Inflammatory macrophage treated with lipopolysaccharide for 4 hours (primary cell): ENCODE measurements at regions not wholly inside any gene's neighbourhood (a gene's known extent, or its start where the extent isn't known, plus 50 kb on each side); places are given as distances from the start of the nearest gene placed in this dataset.
"Not testable (repeated sequence)": the region's sequence is repeated elsewhere in the genome, so short reads cannot be mapped to it uniquely, and the experiment has no call there.

ENCODE experiments used
- DNase-seq: peaks from one replicate; pipeline ENCODE4 v3.0.0-alpha.2; 2020

DNA sequence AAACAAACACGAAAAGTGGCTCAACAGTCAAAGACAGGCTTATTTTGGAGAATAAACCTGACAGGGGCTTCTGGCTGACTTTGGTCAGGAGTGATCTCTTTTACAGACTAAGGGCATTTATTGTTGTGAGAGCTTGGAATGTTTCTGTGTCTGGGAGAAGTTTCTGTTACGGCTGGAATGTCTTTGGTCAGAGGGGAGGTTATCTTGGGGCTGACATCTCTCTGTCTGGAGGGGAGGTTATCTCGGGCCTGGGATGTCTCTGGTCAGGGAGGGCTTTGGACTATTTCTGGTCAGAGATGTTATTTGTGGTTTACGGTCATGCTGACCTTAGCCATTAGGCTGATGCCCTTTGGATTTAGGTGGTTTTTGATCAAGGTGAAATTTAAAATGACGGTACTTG, 345.5 kb upstream of the FSIP2 start:
- no peak for DNase-seq

- no peak for DNase-seq
Observed at GRCh38 chr2:185402474-185402873, 336.1 kb upstream of the FSIP2 start.

- no peak for DNase-seq
Observed at GRCh38 chr2:185404578-185404977, 334.0 kb upstream of the FSIP2 start.

- DNase-seq, result no peak
Observed at GRCh38 chr2:185417111-185417510, 321.5 kb upstream of the FSIP2 start.

DNA sequence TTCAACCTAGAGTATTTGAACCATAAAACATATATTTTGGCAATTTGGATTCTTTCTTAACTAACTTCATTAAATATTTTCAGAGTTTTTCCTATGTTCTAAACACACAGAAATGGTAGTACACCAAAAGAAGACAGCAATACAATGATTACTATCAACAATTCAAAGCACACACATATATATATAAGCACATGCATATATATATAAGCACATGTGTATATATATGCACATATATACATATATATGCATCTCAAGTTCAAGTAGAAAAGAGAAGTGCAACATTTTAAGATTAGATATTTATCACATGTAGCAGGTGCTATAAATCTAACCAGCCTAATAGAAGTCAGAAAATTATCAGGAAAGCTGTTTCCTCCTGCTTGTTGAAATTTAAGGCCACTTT, 320.9 kb upstream of the FSIP2 start:
- no peak for DNase-seq

GRCh38 chr2:185424958-185425629, 313.5 kb upstream of the FSIP2 start:
- DNase-seq, result not testable (repeated sequence)

- no peak for DNase-seq
Observed at GRCh38 chr2:185428000-185428399, 310.6 kb upstream of the FSIP2 start.

DNA sequence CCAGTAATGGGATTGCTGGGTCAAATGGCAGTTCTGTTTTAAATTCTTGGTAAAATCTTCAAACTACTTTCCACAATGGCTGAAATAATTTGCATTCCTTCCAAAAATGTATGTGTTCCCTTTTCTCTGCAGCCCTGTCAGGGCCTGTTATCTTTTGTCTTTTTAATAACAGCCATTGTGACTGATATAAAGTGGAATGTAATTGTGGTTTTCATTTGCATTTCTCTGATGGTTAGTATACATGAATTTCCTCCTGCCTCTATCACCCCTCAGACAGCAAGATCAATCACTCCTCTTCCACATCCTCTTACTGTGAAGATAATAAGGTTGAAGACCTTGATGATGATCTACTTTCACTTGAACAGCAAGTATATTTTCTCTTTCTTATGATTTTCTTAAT, 304.8 kb upstream of the FSIP2 start:
- DNase-seq, result no peak

DNA sequence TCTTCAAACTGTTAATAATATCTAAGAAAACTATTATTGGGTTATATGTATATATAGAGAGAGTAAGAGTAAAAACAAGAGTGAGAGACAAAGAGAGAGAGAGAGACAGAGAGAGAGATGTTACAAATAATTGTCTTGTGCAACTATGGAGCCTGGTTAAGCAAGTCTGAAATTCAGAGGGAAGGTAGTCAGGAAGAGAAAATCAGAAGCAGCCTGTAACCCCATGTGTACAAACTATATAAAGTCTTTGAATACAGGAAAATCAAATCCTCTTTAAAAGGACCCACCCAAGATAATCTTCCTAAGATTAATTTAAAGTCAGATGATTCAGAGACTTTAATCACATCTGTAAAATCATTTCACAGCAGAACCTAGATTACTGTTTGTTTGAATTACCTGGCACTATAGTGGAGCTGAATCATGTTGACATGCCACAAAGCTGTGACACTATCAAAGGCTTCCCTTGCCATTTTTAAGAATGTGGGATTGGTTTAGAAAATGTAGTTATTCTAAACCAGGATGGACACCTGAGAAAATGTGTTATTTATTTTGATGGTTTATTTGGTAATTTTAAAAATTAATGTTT, 301.7 kb upstream of the FSIP2 start:
- no peak for DNase-seq

DNA sequence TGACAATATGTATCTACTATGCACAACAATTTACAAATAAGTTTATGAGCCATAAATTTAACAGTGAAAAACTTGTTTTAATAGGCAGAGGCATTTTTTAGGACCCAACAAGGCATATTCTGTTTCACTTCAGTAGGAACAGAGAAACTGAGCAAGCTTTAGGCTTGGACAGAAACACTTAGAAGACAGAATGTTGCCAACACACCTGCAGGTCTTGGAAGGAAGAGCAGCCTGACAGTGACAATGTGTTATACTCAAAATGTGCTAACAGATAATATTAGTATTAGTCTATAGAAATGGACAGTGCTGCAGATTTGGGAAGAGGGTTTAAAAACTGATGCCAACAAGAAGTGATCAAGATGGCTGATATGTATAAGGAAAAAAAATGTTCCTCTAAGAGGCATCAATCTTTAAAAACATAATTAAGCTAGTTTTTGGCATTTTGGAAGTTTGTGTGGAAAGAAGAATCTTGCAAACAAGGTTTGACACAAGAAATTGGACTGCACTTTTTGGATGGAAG, 297.1 kb upstream of the FSIP2 start:
- DNase-seq, result no peak

DNA sequence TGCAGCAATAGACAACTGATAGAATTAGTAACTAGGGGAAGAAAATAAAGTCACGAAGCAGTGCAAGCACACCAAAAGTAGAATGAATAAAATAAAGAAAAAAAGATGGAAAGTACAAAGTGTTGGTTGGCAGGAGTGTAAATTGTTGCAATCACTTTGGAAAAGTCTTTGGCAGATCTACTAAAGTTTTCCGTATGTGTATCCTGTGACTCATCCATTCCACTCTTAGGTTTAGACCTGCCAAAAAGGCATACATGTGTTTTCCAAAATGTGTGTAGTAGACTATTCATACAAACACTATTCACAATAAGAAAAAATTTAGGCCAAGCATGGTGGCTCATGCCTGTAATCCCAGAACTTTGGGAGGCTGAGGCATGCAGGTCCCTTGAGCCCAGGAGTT, 282.1 kb upstream of the FSIP2 start:
- no peak for DNase-seq

GRCh38 chr2:185463481-185463880, 275.1 kb upstream of the FSIP2 start:
- DNase-seq, result no peak

GRCh38 chr2:185466915-185467314, 271.7 kb upstream of the FSIP2 start:
- DNase-seq, result no peak

- DNase-seq, result no peak
Observed at GRCh38 chr2:185471441-185471840, 267.2 kb upstream of the FSIP2 start.

DNA sequence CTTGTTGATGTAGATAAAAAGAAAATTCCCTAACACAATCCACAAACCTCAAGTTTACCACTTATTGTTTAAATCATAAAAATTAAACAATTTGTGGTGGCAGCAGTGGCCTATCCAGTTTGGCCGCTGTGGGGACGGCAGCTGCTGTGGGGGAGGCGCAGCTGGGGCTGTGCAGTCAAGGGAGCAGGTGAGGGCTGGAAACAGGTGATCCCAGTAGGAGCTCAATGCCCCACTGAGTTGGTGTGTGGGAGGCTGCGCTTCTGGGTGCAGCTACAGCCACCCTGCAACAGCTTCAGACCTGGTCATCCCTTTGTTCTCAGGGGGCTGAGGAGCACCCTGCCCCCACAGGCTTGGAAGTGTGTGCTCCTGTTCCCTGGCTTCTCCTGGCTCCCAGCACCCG, 266.0 kb upstream of the FSIP2 start:
- no peak for DNase-seq

- DNase-seq, result no peak
Observed at GRCh38 chr2:185473838-185474237, 264.8 kb upstream of the FSIP2 start.

DNA sequence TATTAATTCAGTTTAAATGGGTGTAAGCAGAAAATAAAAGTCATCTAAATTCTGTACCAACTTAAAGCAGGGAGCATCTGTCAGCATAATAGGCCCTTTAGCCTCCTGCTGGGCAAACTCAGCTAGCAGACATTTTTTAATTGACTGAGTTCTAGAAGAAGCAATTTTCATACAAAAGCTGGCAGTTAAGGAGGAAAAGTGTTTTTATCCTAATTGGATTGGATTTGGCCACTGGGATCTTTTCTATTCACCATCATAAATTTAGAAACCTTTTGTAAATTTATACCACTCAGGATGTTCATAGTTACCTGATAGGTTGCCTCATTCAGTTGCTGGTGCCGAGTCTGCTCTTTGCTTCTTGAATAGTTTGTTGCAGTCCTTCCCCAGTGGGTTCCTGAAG, 262.7 kb upstream of the FSIP2 start:
- DNase-seq, result no peak

DNA sequence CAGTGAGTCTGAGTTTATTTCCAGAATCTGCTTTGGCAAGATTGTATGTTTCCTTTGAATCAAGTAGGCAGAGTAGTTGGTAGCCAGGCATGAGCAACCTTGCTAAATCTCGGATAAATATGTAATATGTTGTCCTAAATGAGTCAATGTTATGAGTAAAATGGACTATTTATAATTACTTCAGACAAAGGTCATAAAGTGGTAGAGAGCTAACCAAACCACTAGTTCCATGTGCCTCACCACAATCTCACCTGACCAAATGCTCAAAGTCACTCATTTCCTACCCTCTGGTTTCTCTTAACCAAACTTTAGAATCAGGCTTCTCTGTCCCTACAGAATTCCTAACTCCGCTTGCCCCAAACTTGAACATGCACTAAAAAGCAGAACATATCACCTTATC, 261.2 kb upstream of the FSIP2 start:
- no peak for DNase-seq

GRCh38 chr2:185484602-185485001, 254.0 kb upstream of the FSIP2 start:
- DNase-seq, result no peak

- no peak for DNase-seq
Observed at GRCh38 chr2:185502351-185502750, 236.3 kb upstream of the FSIP2 start.

GRCh38 chr2:185507719-185508118, 230.9 kb upstream of the FSIP2 start:
- no peak for DNase-seq

- no peak for DNase-seq
Observed at GRCh38 chr2:185510060-185510459, 228.5 kb upstream of the FSIP2 start.

DNA sequence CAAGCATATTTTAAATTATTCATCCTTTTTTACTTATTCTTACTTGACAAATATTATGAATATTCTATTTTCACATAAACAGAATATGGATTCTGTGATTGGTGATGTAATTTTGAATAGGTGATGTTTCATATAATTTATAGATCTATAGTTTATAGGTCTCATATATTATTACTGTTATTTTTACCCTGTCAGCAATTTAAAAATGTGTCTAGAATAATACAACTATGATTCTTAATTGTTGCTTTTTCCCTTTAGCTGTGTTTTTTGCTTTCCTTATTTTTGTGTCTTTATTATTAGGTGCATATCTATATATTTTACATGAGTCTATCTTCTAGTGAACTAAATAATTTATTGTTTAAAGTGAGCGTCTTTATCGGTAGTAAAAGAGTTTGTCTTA, 226.7 kb upstream of the FSIP2 start:
- no peak for DNase-seq

GRCh38 chr2:185522472-185522871, 216.1 kb upstream of the FSIP2 start:
- no peak for DNase-seq

DNA sequence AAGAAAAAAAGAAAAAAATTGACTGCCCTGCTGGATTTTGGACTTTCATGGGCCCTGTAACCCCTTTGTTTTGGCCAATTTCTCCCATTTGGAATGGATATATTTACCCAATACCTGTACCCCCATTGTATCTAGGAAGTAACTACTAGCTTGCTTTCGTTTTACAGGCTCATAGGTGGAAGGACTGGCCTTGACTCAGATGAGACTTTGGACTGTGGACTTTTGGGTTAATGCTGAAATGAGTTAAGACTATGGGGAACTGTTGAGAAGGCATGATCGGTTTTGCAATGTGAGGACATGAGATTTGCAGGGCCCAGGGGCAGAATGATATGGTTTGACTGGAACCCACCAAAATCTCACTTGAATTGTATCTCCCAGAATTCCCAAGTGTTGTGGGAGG, 214.4 kb upstream of the FSIP2 start:
- not testable (repeated sequence) for DNase-seq
